ENCODE measurements at regions not wholly inside any gene's neighbourhood (a gene's known extent, or its start where the extent isn't known, plus 50 kb on each side); places are given as distances from the start of the nearest gene placed in this dataset.

GRCh38 chr6:113457751-113458150, 399.4 kb upstream of the MARCKS start:
- TF ChIP-seq CTCF (conservative IDR thresholded peaks at IDR 0.05), result no peak
- no peak for TF ChIP-seq ZFX (IDR thresholded peaks at IDR 0.05)

Measured in C4-2B (cell line).